B cell (primary cell): ENCODE measurements at regions not wholly inside any gene's neighbourhood (a gene's known extent, or its start where the extent isn't known, plus 50 kb on each side); places are given as distances from the start of the nearest gene placed in this dataset.

Experiments
- ATAC-seq: fragments of 200-7000 bp; cut with Tn5 transposase; one replicate; pipeline ENCODE4 v1.10.0; 2021; ENCODE audit warnings: low read depth, mild to moderate bottlenecking, moderate number of reproducible peaks, moderate library complexity
- CTCF ChIA-PET: fragments of 350-600 bp; sonication (Branson Sonifier 250); formaldehyde crosslinking; loops from one replicate; lab custom pipeline; 2021; ENCODE audit warnings: antibody characterized with exemption, inconsistent platforms; lab: Charles Lee
- POLR2A ChIA-PET: fragments of 350-600 bp; sonication (Branson Sonifier 250); formaldehyde crosslinking; loops from one replicate; lab custom pipeline; 2021; ENCODE audit warnings: antibody characterized with exemption; lab: Charles Lee
- DNase-seq: peaks from one replicate; pipeline ENCODE4 v3.0.0; 2013
- H2AFZ ChIP-seq: 2 replicates; pipeline ENCODE4 v1.6.1; 2012; ENCODE audit warnings: mild to moderate bottlenecking, low read depth, low read length; ENCODE audit not compliant: insufficient read depth, poor library complexity, severe bottlenecking
- H3K27ac ChIP-seq, 2 donors: 1 replicate in 1 of 2; 2 replicates in 1 of 2; pipeline ENCODE4 v1.5.1; 2012 to 2013; ENCODE audit warnings: low read length in 2 of 2, mild to moderate bottlenecking in 2 of 2, moderate library complexity in 1 of 2
- H3K27me3 ChIP-seq, 4 experiments: fragments of 200-600 bp in 1 of 4; sonication (generic) in 1 of 4; replicated peaks in 1 of 4; 1 replicate in 2 of 4; 2 replicates in 2 of 4; pipeline versions ENCODE4 v1.6.1 to v1.7.0; 2013 to 2016; ENCODE audit warnings: low read length in 3 of 4, mild to moderate bottlenecking in 2 of 4, mixed read lengths in 1 of 4, moderate library complexity in 1 of 4; ENCODE audit not compliant: insufficient read depth in 4 of 4, control insufficient read depth in 3 of 4; ENCODE audit errors: control extremely low read depth in 1 of 4
- H3K36me3 ChIP-seq, 2 experiments: replicated peaks in 1 of 2; 1 replicate in 1 of 2; 2 replicates in 1 of 2; pipeline versions ENCODE4 v1.6.1 to v1.7.1; 2013; ENCODE audit warnings: low read length in 1 of 2; ENCODE audit not compliant: insufficient read depth in 2 of 2, control insufficient read depth in 1 of 2; ENCODE audit errors: control extremely low read depth in 1 of 2, extremely low read depth in 1 of 2
- H3K4me1 ChIP-seq, 2 donors: fragments of 200-600 bp in 1 of 2; sonication (generic) in 1 of 2; 1 replicate in 1 of 2; 2 replicates in 1 of 2; pipeline versions ENCODE4 v1.5.1 to v1.6.1; 2013 to 2017; ENCODE audit warnings: low read length in 2 of 2; ENCODE audit not compliant: control insufficient read depth in 2 of 2, insufficient read depth in 2 of 2
- H3K4me2 ChIP-seq: replicated peaks from 2 replicates; pipeline ENCODE3; 2012; ENCODE audit warnings: mild to moderate bottlenecking, low read depth, low read length; ENCODE audit not compliant: poor library complexity, severe bottlenecking
- H3K4me3 ChIP-seq, 5 experiments: fragments of 200-600 bp in 1 of 5; sonication (generic) in 1 of 5; 1 replicate in 3 of 5; 2 replicates in 2 of 5; pipeline versions ENCODE4 v1.5.1 to v1.7.0; 2011 to 2016; ENCODE audit warnings: low read length in 4 of 5, mild to moderate bottlenecking in 4 of 5, low read depth in 2 of 5, control low read depth in 1 of 5, moderate library complexity in 1 of 5; ENCODE audit not compliant: insufficient read depth in 1 of 5; ENCODE audit errors: control extremely low read depth in 1 of 5, extremely low read depth in 1 of 5
- H3K79me2 ChIP-seq: fragments of 200-600 bp; sonication (generic); one replicate; pipeline ENCODE4 v1.6.0; 2016; ENCODE audit warnings: low read length; ENCODE audit not compliant: control insufficient read depth, insufficient read depth
- H3K9ac ChIP-seq: fragments of 200-600 bp; sonication (generic); 2 replicates; pipeline ENCODE4 v1.6.1; 2017; ENCODE audit warnings: mild to moderate bottlenecking, low read length, moderate library complexity
- H3K9me3 ChIP-seq, 3 donors: one replicate each; pipeline versions ENCODE4 v1.6.1 to v1.7.1; 2013; ENCODE audit warnings: low read length in 2 of 3; ENCODE audit not compliant: control insufficient read depth in 2 of 3, insufficient read depth in 1 of 3; ENCODE audit errors: control extremely low read depth in 1 of 3
- H4K20me1 ChIP-seq: 2 replicates; pipeline ENCODE4 v1.6.0; 2012; ENCODE audit warnings: mild to moderate bottlenecking, low read length; ENCODE audit not compliant: insufficient read depth, control insufficient read depth, poor library complexity, severe bottlenecking
- H3K27ac Mint-ChIP-seq: one replicate; pipeline ENCODE4 v1.8.0; 2021; ENCODE audit warnings: mixed read lengths
- H3K27me3 Mint-ChIP-seq: one replicate; pipeline ENCODE4 v1.8.0; 2021; ENCODE audit warnings: mixed read lengths
- H3K4me1 Mint-ChIP-seq: one replicate; pipeline ENCODE4 v1.8.0; 2021; ENCODE audit warnings: mixed read lengths
- H3K4me3 Mint-ChIP-seq: one replicate; pipeline ENCODE4 v1.8.0; 2021; ENCODE audit warnings: mixed read lengths
- H3K9me3 Mint-ChIP-seq: one replicate; pipeline ENCODE4 v1.8.0; 2022; ENCODE audit warnings: mixed read lengths; ENCODE audit not compliant: insufficient read depth
- CTCF ChIP-seq: fragments of 200-600 bp; IDR thresholded peaks from one replicate; pipeline ENCODE4 v1.8.0; 2022; ENCODE audit warnings: antibody characterized with exemption, mild to moderate bottlenecking
- EZH2 ChIP-seq: IDR thresholded peaks from 2 replicates; pipeline ENCODE4 v1.6.1; 2012; ENCODE audit warnings: borderline replicate concordance, low read depth, mild to moderate bottlenecking, moderate library complexity, low read length; ENCODE audit not compliant: insufficient read depth, poor library complexity, severe bottlenecking
- WGBS: methylation state at CpG from one replicate; pipeline ENCODE4 v1.1.5; 2013; ENCODE audit warnings: missing lambda C conversion rate; ENCODE audit not compliant: insufficient coverage; 5-methylcytosine and 5-hydroxymethylcytosine counted together
- intact Hi-C: fragments of 100-400 bp; cut with micrococcal nuclease; formaldehyde crosslinking; loops from one replicate; pipeline ENCODE4 v1.10.0; 2022

GRCh38 chr1:245058882-245059281 is 95.9 kb upstream of the KIF26B start:
- ChIA-PET CTCF (no interaction called here), POLR2A (no interaction called here)
- DNase-seq (no peak), ATAC-seq (no peak)
- H2AFZ ChIP-seq = no peak overlapping the region
- intact Hi-C loops = no loop called here
- Mint-ChIP-seq H3K27me3 (peaks cover 6% of the 10 kb centered on the region), H3K27ac (no peak overlapping the region), H3K9me3 (no peaks in the 10 kb centered on the region), H3K4me3 (no peak overlapping the region), H3K4me1 (peaks cover 2% of the 10 kb centered on the region)
- no peaks in the 10 kb centered on the region for H3K79me2 ChIP-seq
- no peaks in the 10 kb centered on the region for H3K9me3 ChIP-seq
- H3K27ac ChIP-seq = no peak overlapping the region
- no peak overlapping the region for H3K4me3 ChIP-seq
- WGBS = 93% methylated on average over 2 of the region's 4 CpGs
- no peaks in the 10 kb centered on the region for H3K27me3 ChIP-seq
- H3K9ac ChIP-seq = no peak overlapping the region
- H3K4me1 ChIP-seq = no peaks in the 10 kb centered on the region
- H3K36me3 ChIP-seq = no peaks in the 10 kb centered on the region
- H3K4me2 ChIP-seq = no peak overlapping the region
- TF ChIP-seq EZH2 (no peak), CTCF (no peak)
- no peaks in the 10 kb centered on the region for H4K20me1 ChIP-seq

- Histone ChIP-seq H3K27ac (no peak overlapping the region), H4K20me1 (no peaks in the 10 kb centered on the region), H3K9me3 (no peaks in the 10 kb centered on the region), H2AFZ (no peak overlapping the region), H3K9ac (no peak overlapping the region), H3K4me1 (no peaks in the 10 kb centered on the region), H3K27me3 (no peaks in the 10 kb centered on the region), H3K79me2 (no peaks in the 10 kb centered on the region), H3K4me3 (no peak overlapping the region), H3K4me2 (no peak overlapping the region), H3K36me3 (no peaks in the 10 kb centered on the region)
- no peak for DNase-seq
- Mint-ChIP-seq H3K4me1 (peaks cover 2% of the 10 kb centered on the region), H3K27ac (no peak overlapping the region), H3K27me3 (peaks cover 6% of the 10 kb centered on the region), H3K4me3 (no peak overlapping the region), H3K9me3 (no peaks in the 10 kb centered on the region)
- intact Hi-C loops = no loop called here
- no CpG with 5 or more reads among the region's 5 CpGs for WGBS
- CTCF ChIA-PET = no interaction called here
- POLR2A ChIA-PET = no interaction called here
- ATAC-seq = no peak
- TF ChIP-seq CTCF = no peak
- no peak for TF ChIP-seq EZH2
These were observed 96.3 kb upstream of the KIF26B start for GRCh38 chr1:245058436-245058835.
